Thoracic aorta (tissue), 2 donors: ENCODE measurements at regions not wholly inside any gene's neighbourhood (a gene's known extent, or its start where the extent isn't known, plus 50 kb on each side); places are given as distances from the start of the nearest gene placed in this dataset.
"Not testable (repeated sequence)": the region's sequence is repeated elsewhere in the genome, so short reads cannot be mapped to it uniquely, and the experiment has no call there.

Source experiments
- ATAC-seq: fragments of 150-250 bp; one replicate; pipeline ENCODE4 v1.8.0; 2017; ENCODE audit warnings: low read depth; ENCODE audit not compliant: insufficient number of reproducible peaks, low FRiP score
- DNase-seq: peaks from one replicate; pipeline ENCODE4 v3.0.0-alpha.2; 2020; ENCODE audit warnings: low spot score
- H3K27ac ChIP-seq, 2 donors: fragments of 200-600 bp; sonication (generic); 1 replicate in 1 of 2; 2 replicates in 1 of 2; pipeline ENCODE4 v1.5.1; 2016; ENCODE audit warnings: mild to moderate bottlenecking in 2 of 2, moderate library complexity in 2 of 2
- H3K27me3 ChIP-seq: fragments of 200-600 bp; sonication (generic); replicated peaks from 2 replicates; pipeline ENCODE4 v1.6.0; 2016; ENCODE audit warnings: mild to moderate bottlenecking; ENCODE audit not compliant: insufficient read depth
- H3K36me3 ChIP-seq: fragments of 200-600 bp; sonication (generic); one replicate; pipeline ENCODE4 v1.5.1; 2016
- H3K4me1 ChIP-seq, 2 donors: fragments of 200-600 bp; sonication (generic); 1 replicate in 1 of 2; 2 replicates in 1 of 2; pipeline versions ENCODE4 v1.5.1 to v1.6.0; 2016; ENCODE audit warnings: low read depth in 2 of 2, mild to moderate bottlenecking in 1 of 2; ENCODE audit not compliant: control insufficient read depth in 1 of 2
- H3K4me3 ChIP-seq: fragments of 200-600 bp; sonication (generic); 2 replicates; pipeline ENCODE4 v1.5.1; 2016; ENCODE audit warnings: mild to moderate bottlenecking
- H3K9me3 ChIP-seq: fragments of 200-600 bp; sonication (generic); 2 replicates; pipeline ENCODE4 v1.5.1; 2016
- TF ChIP-seq, protein P1 (sequence below): fragments of 200-600 bp; sonication (generic); IDR thresholded peaks from one replicate; pipeline ENCODE4 v1.5.1; 2019; ENCODE audit warnings: antibody characterized with exemption

DNA sequence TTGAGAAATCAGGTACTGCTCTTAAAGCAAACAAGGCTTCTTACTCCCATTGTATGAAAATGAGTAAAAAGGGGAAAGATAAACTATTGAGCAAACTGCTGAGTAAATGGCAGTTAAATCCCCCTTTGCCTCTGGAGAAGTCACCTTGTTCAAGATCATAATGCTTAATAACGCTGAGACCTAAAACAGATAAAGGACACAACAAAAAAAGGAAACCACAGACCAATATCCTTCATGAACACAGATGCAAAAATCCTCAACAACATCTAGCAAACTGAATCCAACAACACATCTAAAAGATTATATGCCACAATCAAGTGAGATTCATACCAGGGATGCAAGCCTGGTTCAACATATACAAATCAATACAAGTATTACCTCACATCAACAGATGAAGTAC is 109.0 kb upstream of the MDM1 start:
- TF ChIP-seq, protein P1, sequence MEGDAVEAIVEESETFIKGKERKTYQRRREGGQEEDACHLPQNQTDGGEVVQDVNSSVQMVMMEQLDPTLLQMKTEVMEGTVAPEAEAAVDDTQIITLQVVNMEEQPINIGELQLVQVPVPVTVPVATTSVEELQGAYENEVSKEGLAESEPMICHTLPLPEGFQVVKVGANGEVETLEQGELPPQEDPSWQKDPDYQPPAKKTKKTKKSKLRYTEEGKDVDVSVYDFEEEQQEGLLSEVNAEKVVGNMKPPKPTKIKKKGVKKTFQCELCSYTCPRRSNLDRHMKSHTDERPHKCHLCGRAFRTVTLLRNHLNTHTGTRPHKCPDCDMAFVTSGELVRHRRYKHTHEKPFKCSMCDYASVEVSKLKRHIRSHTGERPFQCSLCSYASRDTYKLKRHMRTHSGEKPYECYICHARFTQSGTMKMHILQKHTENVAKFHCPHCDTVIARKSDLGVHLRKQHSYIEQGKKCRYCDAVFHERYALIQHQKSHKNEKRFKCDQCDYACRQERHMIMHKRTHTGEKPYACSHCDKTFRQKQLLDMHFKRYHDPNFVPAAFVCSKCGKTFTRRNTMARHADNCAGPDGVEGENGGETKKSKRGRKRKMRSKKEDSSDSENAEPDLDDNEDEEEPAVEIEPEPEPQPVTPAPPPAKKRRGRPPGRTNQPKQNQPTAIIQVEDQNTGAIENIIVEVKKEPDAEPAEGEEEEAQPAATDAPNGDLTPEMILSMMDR: no peak
- no peak overlapping the region for H3K27ac ChIP-seq
- no peaks in the 10 kb centered on the region for H3K36me3 ChIP-seq
- H3K4me1 ChIP-seq: no peaks in the 10 kb centered on the region
- no peak for ATAC-seq
- H3K4me3 ChIP-seq: no peak overlapping the region
- no peaks in the 10 kb centered on the region for H3K9me3 ChIP-seq
- no peak for DNase-seq
- no peaks in the 10 kb centered on the region for H3K27me3 ChIP-seq

DNA sequence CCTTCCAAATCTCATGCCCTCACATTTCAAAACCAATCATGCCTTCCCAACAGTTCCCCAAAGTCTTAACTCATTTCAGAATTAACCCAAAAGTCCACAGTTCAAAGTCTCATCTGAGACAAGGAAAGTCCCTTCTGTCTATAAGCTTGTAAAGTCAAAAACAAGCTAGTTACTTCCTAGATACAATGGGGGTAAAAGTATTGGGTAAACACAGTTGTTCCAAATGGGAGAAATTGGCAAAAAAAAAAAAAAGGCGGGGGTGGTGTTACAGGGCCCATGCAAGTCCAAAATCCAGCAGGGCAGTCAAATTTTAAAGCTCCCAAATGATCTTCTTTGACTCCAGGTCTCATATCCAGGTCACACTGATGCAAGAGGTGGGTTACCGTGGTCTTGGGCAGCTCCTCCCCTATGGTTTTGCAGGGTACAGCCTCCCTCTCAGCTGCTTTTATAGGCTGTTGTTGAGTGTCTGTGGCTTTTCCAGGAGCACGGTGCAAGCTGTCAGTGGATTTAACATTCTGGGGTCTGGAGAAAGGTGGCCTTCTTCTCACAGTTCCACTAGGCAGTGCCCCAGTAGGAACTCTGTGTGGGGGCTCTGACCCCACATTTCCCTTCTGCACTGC is 110.3 kb upstream of the MDM1 start:
- not testable (repeated sequence) for ATAC-seq, DNase-seq, H3K27ac ChIP-seq, H3K4me3 ChIP-seq, H3K4me1 ChIP-seq, H3K9me3 ChIP-seq, H3K27me3 ChIP-seq, H3K36me3 ChIP-seq

DNA sequence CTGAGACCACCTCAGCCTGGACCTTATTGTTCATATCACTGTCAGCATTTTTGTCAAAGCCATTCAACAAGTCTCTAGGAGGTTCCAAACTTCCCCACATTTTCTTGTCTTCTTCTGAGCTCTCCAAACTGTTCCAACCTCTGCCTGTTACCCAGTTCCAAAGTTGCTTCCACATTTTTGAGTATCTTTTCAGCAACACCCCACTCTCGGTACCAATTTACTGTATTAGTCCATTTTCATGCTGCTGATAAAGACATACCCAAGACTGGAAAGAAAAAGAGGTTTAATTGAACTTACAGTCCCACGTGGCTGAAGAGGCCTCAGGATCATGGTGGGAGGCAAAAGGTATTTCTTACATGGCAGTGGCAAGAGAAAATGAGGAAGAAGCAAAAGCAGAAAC is 111.5 kb upstream of the MDM1 start:
- DNase-seq, H3K4me3 ChIP-seq: not testable (repeated sequence)

DNA sequence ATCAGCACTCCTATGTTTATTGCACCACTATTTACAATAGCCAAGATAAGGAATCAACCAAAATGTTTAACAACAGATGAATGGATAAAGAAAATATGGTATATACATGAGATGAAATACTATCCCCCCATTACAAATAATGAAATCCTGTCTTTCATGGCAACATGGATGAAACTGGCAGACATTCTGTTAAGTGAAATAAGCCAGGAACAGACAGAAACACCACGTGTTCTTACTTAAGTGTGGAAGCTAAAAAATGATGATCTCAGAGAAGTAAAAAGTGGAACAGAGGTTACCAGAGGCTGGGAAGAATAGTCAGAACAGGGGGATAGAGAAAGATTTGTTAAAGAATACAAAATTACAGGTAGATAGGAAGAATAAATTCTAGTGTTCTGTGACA is 113.7 kb upstream of the MDM1 start:
- no peaks in the 10 kb centered on the region for H3K9me3 ChIP-seq
- no peak overlapping the region for H3K27ac ChIP-seq

More for the DNA sequence above, 111.5 kb upstream of the MDM1 start:
- H3K27me3 ChIP-seq, H3K4me1 ChIP-seq, H3K9me3 ChIP-seq, H3K36me3 ChIP-seq, ATAC-seq, H3K27ac ChIP-seq: not testable (repeated sequence)

DNA sequence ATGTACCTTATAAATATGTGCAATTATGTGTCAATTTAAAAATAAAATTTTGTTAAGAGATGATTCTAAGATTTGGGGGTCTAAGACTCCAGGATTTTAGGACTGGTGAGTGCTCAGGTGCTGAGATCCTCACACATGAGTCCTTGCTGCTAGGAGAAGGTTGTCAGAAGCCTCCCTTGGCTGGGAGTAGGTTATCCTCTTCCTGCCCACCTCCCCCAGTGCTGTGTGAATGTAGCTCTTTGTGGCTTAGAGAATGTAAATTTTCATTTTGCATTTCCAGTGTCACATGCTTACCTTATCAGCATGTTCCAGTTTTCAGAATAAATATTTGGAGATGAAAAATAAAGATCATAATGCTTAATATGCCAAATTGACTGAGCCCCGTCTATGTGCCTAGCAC is 114.2 kb upstream of the MDM1 start:
- TF ChIP-seq, protein P1: no peak
- H3K36me3 ChIP-seq: no peaks in the 10 kb centered on the region
- ATAC-seq (no peak), DNase-seq (no peak)
- H3K9me3 ChIP-seq: no peaks in the 10 kb centered on the region
- H3K27me3 ChIP-seq: no peaks in the 10 kb centered on the region
- H3K4me3 ChIP-seq: no peak overlapping the region
- H3K27ac ChIP-seq: no peak overlapping the region
- peaks cover 0 to 10% of the 10 kb centered on the region in 2 donors for H3K4me1 ChIP-seq

More for the DNA sequence above, 113.7 kb upstream of the MDM1 start:
- Histone ChIP-seq H3K27me3 (no peaks in the 10 kb centered on the region), H3K36me3 (no peaks in the 10 kb centered on the region), H3K4me1 (peaks cover 0 to 4% of the 10 kb centered on the region in 2 donors), H3K4me3 (no peak overlapping the region)
- DNase-seq (no peak), ATAC-seq (no peak)
- TF ChIP-seq, protein P1: no peak

DNA sequence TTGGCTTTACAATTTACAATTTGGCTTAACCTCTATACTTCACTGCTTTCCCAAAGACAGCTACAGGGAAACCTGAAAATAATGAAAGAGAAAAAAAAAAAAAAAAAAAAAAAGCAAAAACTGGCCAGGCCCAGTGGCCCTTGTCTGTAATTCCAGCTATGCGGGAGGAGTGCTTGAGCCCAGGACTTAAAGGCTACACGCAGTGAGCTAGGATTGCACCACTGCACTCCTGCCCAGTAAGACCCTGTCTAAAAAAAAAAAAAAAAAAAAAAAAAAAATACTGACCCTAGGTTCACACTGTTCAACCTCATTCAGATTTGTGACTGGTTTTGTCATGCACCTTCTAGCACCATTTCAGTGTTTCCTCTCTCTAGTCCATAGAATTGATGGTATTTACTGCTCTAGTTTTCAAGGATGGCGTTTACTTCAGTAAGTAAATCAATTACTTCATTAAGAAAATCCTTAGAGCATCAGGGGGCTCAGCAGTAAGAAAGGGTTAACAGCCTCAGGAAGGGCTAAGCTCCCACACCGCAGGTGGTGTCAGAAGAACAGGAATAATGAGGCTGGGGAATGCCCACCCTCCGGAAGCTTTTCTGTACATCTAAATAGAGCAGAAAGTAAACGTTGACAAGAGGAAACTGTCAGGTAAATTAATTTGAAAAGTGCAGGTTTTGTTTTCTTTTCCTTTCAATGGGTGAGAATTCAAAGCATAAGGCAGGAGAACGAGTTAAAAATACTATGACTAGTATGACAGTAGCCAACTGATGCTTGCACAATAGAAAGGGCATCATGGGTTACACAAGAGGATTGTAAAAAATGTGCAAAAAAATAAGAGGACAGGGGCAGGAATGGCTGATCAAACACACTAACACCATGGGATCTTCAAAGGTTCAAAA is 115.0 kb upstream of the MDM1 start:
- no peak overlapping the region for H3K27ac ChIP-seq
- ATAC-seq (no peak), DNase-seq (no peak)
- H3K4me1 ChIP-seq: peaks cover 5 to 16% of the 10 kb centered on the region in 2 donors
- no peaks in the 10 kb centered on the region for H3K9me3 ChIP-seq
- H3K4me3 ChIP-seq: no peak overlapping the region
- no peaks in the 10 kb centered on the region for H3K36me3 ChIP-seq
- TF ChIP-seq, protein P1: no peak
- no peaks in the 10 kb centered on the region for H3K27me3 ChIP-seq
